K562 (cell line): ENCODE measurements at regions not wholly inside any gene's neighbourhood (a gene's known extent, or its start where the extent isn't known, plus 50 kb on each side); places are given as distances from the start of the nearest gene placed in this dataset.

Source experiments
- ATAC-seq: fragments of 200-7000 bp; cut with Tn5 transposase; 3 replicates; pipeline ENCODE4 v1.9.1; 2020; ENCODE audit warnings: moderate library complexity
- BruUV-seq: library from RNA; stranded (reverse); fragments of 400-500 nt; replicated peaks from 2 replicates; lab custom pipeline; 2021; lab: Mats Ljungman, UMichigan
- CTCF ChIA-PET: fragments of 300-600 bp; formaldehyde crosslinking; extraction: SDS; loops from one replicate; lab custom pipeline; 2021; ENCODE audit warnings: low intra/inter-chr PET ratio; lab: Yijun Ruan, JAX
- POLR2A ChIA-PET: fragments of 300-600, 350-650 bp; sonication (Branson Sonifier 250); formaldehyde crosslinking; extraction: SDS; loops from one replicate; lab custom pipeline; 2021; ENCODE audit warnings: antibody characterized with exemption, inconsistent platforms; lab: Yijun Ruan, JAX
- DNase-seq, 4 experiments: peaks; one replicate each; pipeline versions ENCODE4 v3.0.0 to v3.0.0-alpha.2; 2011 to 2018; ENCODE audit warnings: low spot score in 3 of 4, mixed read lengths in 3 of 4; ENCODE audit errors: extremely low read depth in 1 of 4
- FAIRE-seq: peaks from 2 replicates; lab custom pipeline; 2011; peaks lifted over from hg19 to GRCh38; lab: Jason Lieb, UNC
- H2AFZ ChIP-seq: 2 replicates; pipeline ENCODE4 v1.6.0; 2011; ENCODE audit warnings: low read depth, low read length, control low read depth, inconsistent platforms
- H3K27ac ChIP-seq: fragments of 200-600 bp; 3 replicates; pipeline ENCODE4 v1.8.0; 2011; ENCODE audit warnings: low read depth, mild to moderate bottlenecking, control low read depth, inconsistent platforms, low read length, moderate library complexity, mixed read lengths; ENCODE audit errors: extremely low read depth
- H3K27me3 ChIP-seq, 2 experiments: fragments of 300-600 bp in 1 of 2; 2 replicates in 1 of 2; 3 replicates in 1 of 2; pipeline versions ENCODE4 v1.6.0 to v1.8.0; 2011; ENCODE audit warnings: inconsistent platforms in 2 of 2, low read length in 2 of 2, mild to moderate bottlenecking in 1 of 2, mixed read lengths in 1 of 2, moderate library complexity in 1 of 2; ENCODE audit not compliant: control insufficient read depth in 2 of 2, insufficient read depth in 2 of 2
- H3K36me3 ChIP-seq: fragments of 300-600 bp; 3 replicates; pipeline ENCODE4 v1.8.0; 2011; ENCODE audit warnings: mild to moderate bottlenecking, low read length, inconsistent platforms; ENCODE audit not compliant: control insufficient read depth, insufficient read depth
- H3K4me1 ChIP-seq, 2 experiments: fragments of 200-600 bp in 1 of 2; replicated peaks in 1 of 2; 2 replicates in 1 of 2; 3 replicates in 1 of 2; pipeline versions ENCODE4 v1.5.1 to v1.8.0; 2011; ENCODE audit warnings: inconsistent platforms in 2 of 2, low read length in 2 of 2, mild to moderate bottlenecking in 1 of 2, mixed read lengths in 1 of 2, moderate library complexity in 1 of 2; ENCODE audit not compliant: control insufficient read depth in 2 of 2, insufficient read depth in 2 of 2
- H3K4me2 ChIP-seq: 2 replicates; pipeline ENCODE4 v1.6.1; 2011; ENCODE audit warnings: low read length, control low read depth, inconsistent platforms, mixed read lengths; ENCODE audit not compliant: insufficient read depth
- H3K4me3 ChIP-seq: fragments of 200-600 bp; sonication (generic), shearing (Covaris generic); 2 replicates; pipeline ENCODE4 v1.5.1; 2016; ENCODE audit warnings: control low read depth, inconsistent platforms
- H3K79me2 ChIP-seq: fragments of 200-600 bp; 3 replicates; pipeline ENCODE4 v1.8.0; 2011; ENCODE audit warnings: low read length, inconsistent platforms; ENCODE audit not compliant: control insufficient read depth, insufficient read depth
- H3K9ac ChIP-seq, 2 experiments: 2 replicates each; pipeline versions ENCODE4 v1.6.0 to v1.6.1; 2011; ENCODE audit warnings: low read depth in 2 of 2, low read length in 2 of 2, control low read depth in 1 of 2, inconsistent platforms in 1 of 2, mild to moderate bottlenecking in 1 of 2, mixed read lengths in 1 of 2; ENCODE audit not compliant: insufficient read depth in 1 of 2
- H3K9me1 ChIP-seq: one replicate; pipeline ENCODE4 v1.6.0; 2011; ENCODE audit warnings: inconsistent platforms, mild to moderate bottlenecking, low read length, moderate library complexity; ENCODE audit not compliant: control insufficient read depth, insufficient read depth
- H3K9me3 ChIP-seq: replicated peaks from 2 replicates; pipeline ENCODE4 v1.5.1; 2011; ENCODE audit warnings: low read depth, low read length, inconsistent platforms; ENCODE audit not compliant: control insufficient read depth, insufficient read depth
- H4K20me1 ChIP-seq: replicated peaks from 2 replicates; pipeline ENCODE4 v1.6.1; 2011; ENCODE audit warnings: low read length, inconsistent platforms, mixed read lengths; ENCODE audit not compliant: control insufficient read depth, insufficient read depth
- EHMT2 ChIP-seq: fragments of 450-650 bp; IDR thresholded peaks from 2 replicates; pipeline ENCODE4 v1.6.1; 2018; ENCODE audit warnings: antibody characterized with exemption
- HNRNPH1 ChIP-seq: fragments of 200-400 bp; formaldehyde crosslinking; optimal IDR thresholded peaks from 2 replicates; pipeline ENCODE3; 2017; ENCODE audit warnings: low read depth, mild to moderate bottlenecking, low read length, moderate library complexity
- JUNB ChIP-seq: fragments of 450-650 bp; formaldehyde crosslinking; conservative IDR thresholded peaks from 2 replicates; pipeline ENCODE4 v1.4.0; 2020; ENCODE audit warnings: mild to moderate bottlenecking
- MYBL2 ChIP-seq, 2 experiments: fragments of 450-650 bp in 1 of 2; sonication (generic) in 1 of 2; formaldehyde crosslinking in 1 of 2; IDR thresholded peaks; 2 replicates each; pipeline versions ENCODE4 v1.6.1 to v1.8.1; 2017 to 2022; ENCODE audit warnings: borderline replicate concordance in 1 of 2, inconsistent platforms in 1 of 2, low read depth in 1 of 2, mild to moderate bottlenecking in 1 of 2, missing genetic modification reagents in 1 of 2, moderate library complexity in 1 of 2
- PYGO2 ChIP-seq: fragments of 450-650 bp; IDR thresholded peaks from 2 replicates; pipeline ENCODE4 v1.6.1; 2016; ENCODE audit warnings: mild to moderate bottlenecking, missing genetic modification characterization, moderate library complexity, missing compliant biosample characterization
- RHOXF2B ChIP-seq: fragments of 250-450 bp; sonication (Bioruptor Pico); conservative IDR thresholded peaks from 2 replicates; pipeline ENCODE4 v1.5.1; 2021
- SIN3B ChIP-seq: fragments of 450-650 bp; IDR thresholded peaks from 2 replicates; pipeline ENCODE4 v1.6.1; 2017; ENCODE audit warnings: low read depth, mild to moderate bottlenecking, moderate library complexity
- SMAD1 ChIP-seq: fragments of 150-350 bp; IDR thresholded peaks from 2 replicates; pipeline ENCODE4 v1.6.1; 2014; ENCODE audit warnings: low read length, low read depth; ENCODE audit not compliant: partially characterized antibody
- TCF3 ChIP-seq: sonication (generic); formaldehyde crosslinking; IDR thresholded peaks from 2 replicates; pipeline ENCODE4 v1.4.0; 2020; ENCODE audit warnings: mild to moderate bottlenecking, missing genetic modification reagents
- XRCC3 ChIP-seq: fragments of 450-650 bp; IDR thresholded peaks from 2 replicates; pipeline ENCODE4 v1.6.1; 2017; ENCODE audit warnings: mild to moderate bottlenecking, moderate library complexity
- ZBTB7A ChIP-seq: IDR thresholded peaks from 2 replicates; pipeline ENCODE4 v1.6.1; 2011; ENCODE audit warnings: low read depth, mild to moderate bottlenecking, low read length, moderate library complexity, borderline replicate concordance; ENCODE audit not compliant: control insufficient read depth
- ZFPM2 ChIP-seq: fragments of 250-450 bp; sonication (Bioruptor Pico); IDR thresholded peaks from 2 replicates; pipeline ENCODE4 v1.5.1; 2022; ENCODE audit warnings: mild to moderate bottlenecking
- ZNF232 ChIP-seq: sonication (generic); formaldehyde crosslinking; IDR thresholded peaks from 2 replicates; pipeline ENCODE4 v1.8.0; 2022; ENCODE audit warnings: mild to moderate bottlenecking, missing genetic modification reagents
- ZNF253 ChIP-seq: fragments of 250-450 bp; sonication (Bioruptor Pico); conservative IDR thresholded peaks from 2 replicates; pipeline ENCODE4 v1.6.1; 2021; ENCODE audit warnings: mild to moderate bottlenecking
- ZNF274 ChIP-seq: IDR thresholded peaks from 2 replicates; pipeline ENCODE4 v1.6.1; 2011; ENCODE audit warnings: low read depth, mild to moderate bottlenecking, low read length, moderate library complexity, borderline replicate concordance
- WGBS: fragments of 100-300 bp; shearing (Covaris generic); methylation state at CpG from one replicate; pipeline ENCODE4 v1.1.6; 2016; ENCODE audit warnings: low coverage, mixed read lengths; ENCODE audit not compliant: insufficient coverage; ENCODE audit errors: missing lambda C conversion rate; 5-methylcytosine and 5-hydroxymethylcytosine counted together
- in situ Hi-C: fragments of 300-500 bp; cut with MboI; formaldehyde crosslinking; loops from 4 replicates; pipeline ENCODE4 v1.15.0; 2018; ENCODE audit warnings: inconsistent platforms, mixed read lengths
- intact Hi-C: fragments of 100-400 bp; cut with micrococcal nuclease; formaldehyde crosslinking; loops from 2 replicates; pipeline ENCODE4 v1.14.2; 2022
- TF ChIP-seq, protein P1 (sequence below): fragments of 250-450 bp; sonication (Bioruptor Pico); IDR thresholded peaks from 2 replicates; pipeline ENCODE4 v1.5.0; 2020; ENCODE audit warnings: mild to moderate bottlenecking
- TF ChIP-seq, protein P2 (sequence below): fragments of 450-650 bp; conservative IDR thresholded peaks from 2 replicates; pipeline ENCODE4 v1.6.1; 2016; ENCODE audit warnings: missing genetic modification characterization, low read depth, mild to moderate bottlenecking, missing compliant biosample characterization, moderate library complexity
- TF ChIP-seq, protein P3 (sequence below): fragments of 250-450 bp; sonication (Bioruptor Pico); IDR thresholded peaks from 2 replicates; pipeline ENCODE4 v1.8.0; 2021; ENCODE audit warnings: moderate library complexity, mild to moderate bottlenecking, inconsistent platforms
- TF ChIP-seq, protein P4 (sequence below): sonication (generic); IDR thresholded peaks from 2 replicates; pipeline ENCODE4 v1.6.1; 2016
- TF ChIP-seq, protein P5 (sequence below), 2 experiments: fragments of 450-650 bp in 1 of 2; sonication (generic) in 1 of 2; formaldehyde crosslinking in 1 of 2; IDR thresholded peaks in 1 of 2; conservative IDR thresholded peaks in 1 of 2; 2 replicates each; pipeline versions ENCODE4 v1.6.1 to v1.8.1; 2016 to 2023; ENCODE audit warnings: mild to moderate bottlenecking in 2 of 2, moderate library complexity in 2 of 2, inconsistent platforms in 1 of 2, missing genetic modification reagents in 1 of 2

DNA sequence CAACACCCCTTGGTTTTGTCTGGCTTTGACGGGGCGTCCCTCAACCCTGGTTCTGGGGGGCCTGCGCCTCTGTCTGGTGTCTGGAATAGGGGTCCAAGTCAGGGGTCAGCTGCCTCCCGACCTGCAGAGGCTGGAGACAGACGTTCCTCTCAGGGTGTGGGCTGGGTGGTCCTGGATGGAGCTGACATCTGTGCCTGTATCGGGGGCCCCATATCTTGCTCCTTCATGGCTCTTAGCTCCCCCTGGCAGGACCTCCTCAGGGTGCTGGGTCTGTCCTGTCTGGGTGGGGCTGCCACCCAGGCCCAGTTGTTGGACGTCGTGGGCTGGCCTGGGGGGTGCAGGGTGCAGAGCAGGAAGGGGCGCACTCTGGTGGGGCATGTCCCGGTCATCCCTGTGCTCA lies 374.8 kb downstream of the TMEM121 start:
- H3K4me1 ChIP-seq = no peaks in the 10 kb centered on the region
- H3K79me2 ChIP-seq = no peaks in the 10 kb centered on the region
- BruUV-seq = no TSS peak
- ChIA-PET POLR2A (no interaction called here), CTCF (no interaction called here)
- 0% methylated on average over 3 of the region's 10 CpGs for WGBS
- FAIRE-seq = no peak
- H3K9ac ChIP-seq = no peak overlapping the region
- in situ Hi-C loops = no loop called here
- no peaks in the 10 kb centered on the region for H3K36me3 ChIP-seq
- H3K9me3 ChIP-seq = no peaks in the 10 kb centered on the region
- no peak overlapping the region for H2AFZ ChIP-seq
- intact Hi-C loops = no loop called here
- H3K27ac ChIP-seq = no peak overlapping the region
- no peaks in the 10 kb centered on the region for H4K20me1 ChIP-seq
- H3K9me1 ChIP-seq = no peaks in the 10 kb centered on the region
- H3K27me3 ChIP-seq = no peaks in the 10 kb centered on the region
- no peak overlapping the region for H3K4me3 ChIP-seq
- ATAC-seq = no peak
- TF ChIP-seq MYBL2 (IDR thresholded peaks at IDR 0.05; ENCODE audit: low read depth) = no peak
- TF ChIP-seq MYBL2 (CRISPR knock-in tag; IDR thresholded peaks at IDR 0.05; ENCODE audit: borderline replicate concordance) = no peak
- TF ChIP-seq RHOXF2B (CRISPR knock-in tag) = no peak
- TF ChIP-seq ZBTB7A = no peak
- TF ChIP-seq, protein P1, sequence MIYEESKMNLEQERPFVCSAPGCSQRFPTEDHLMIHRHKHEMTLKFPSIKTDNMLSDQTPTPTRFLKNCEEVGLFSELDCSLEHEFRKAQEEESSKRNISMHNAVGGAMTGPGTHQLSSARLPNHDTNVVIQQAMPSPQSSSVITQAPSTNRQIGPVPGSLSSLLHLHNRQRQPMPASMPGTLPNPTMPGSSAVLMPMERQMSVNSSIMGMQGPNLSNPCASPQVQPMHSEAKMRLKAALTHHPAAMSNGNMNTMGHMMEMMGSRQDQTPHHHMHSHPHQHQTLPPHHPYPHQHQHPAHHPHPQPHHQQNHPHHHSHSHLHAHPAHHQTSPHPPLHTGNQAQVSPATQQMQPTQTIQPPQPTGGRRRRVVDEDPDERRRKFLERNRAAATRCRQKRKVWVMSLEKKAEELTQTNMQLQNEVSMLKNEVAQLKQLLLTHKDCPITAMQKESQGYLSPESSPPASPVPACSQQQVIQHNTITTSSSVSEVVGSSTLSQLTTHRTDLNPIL (CRISPR knock-in tag) = no peak
- no peak for TF ChIP-seq SIN3B
- no peak for TF ChIP-seq SMAD1
- no peak for TF ChIP-seq ZNF274
- TF ChIP-seq, protein P2, sequence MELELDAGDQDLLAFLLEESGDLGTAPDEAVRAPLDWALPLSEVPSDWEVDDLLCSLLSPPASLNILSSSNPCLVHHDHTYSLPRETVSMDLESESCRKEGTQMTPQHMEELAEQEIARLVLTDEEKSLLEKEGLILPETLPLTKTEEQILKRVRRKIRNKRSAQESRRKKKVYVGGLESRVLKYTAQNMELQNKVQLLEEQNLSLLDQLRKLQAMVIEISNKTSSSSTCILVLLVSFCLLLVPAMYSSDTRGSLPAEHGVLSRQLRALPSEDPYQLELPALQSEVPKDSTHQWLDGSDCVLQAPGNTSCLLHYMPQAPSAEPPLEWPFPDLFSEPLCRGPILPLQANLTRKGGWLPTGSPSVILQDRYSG (tag) = no peak
- TF ChIP-seq, protein P3, sequence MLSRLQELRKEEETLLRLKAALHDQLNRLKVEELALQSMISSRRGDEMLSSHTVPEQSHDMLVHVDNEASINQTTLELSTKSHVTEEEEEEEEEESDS (CRISPR knock-in tag) = no peak
- TF ChIP-seq, protein P4, sequence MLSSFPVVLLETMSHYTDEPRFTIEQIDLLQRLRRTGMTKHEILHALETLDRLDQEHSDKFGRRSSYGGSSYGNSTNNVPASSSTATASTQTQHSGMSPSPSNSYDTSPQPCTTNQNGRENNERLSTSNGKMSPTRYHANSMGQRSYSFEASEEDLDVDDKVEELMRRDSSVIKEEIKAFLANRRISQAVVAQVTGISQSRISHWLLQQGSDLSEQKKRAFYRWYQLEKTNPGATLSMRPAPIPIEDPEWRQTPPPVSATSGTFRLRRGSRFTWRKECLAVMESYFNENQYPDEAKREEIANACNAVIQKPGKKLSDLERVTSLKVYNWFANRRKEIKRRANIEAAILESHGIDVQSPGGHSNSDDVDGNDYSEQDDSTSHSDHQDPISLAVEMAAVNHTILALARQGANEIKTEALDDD = no peak
- no peak for TF ChIP-seq PYGO2
- TF ChIP-seq ZFPM2 (CRISPR knock-in tag) = no peak
- no peak for TF ChIP-seq JUNB (CRISPR knock-in tag)
- TF ChIP-seq, protein P5, sequence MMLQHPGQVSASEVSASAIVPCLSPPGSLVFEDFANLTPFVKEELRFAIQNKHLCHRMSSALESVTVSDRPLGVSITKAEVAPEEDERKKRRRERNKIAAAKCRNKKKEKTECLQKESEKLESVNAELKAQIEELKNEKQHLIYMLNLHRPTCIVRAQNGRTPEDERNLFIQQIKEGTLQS (IDR thresholded peaks at IDR 0.05) = no peak
- TF ChIP-seq, protein P5 (CRISPR knock-in tag; conservative IDR thresholded peaks at IDR 0.05) = no peak
- no peak for TF ChIP-seq EHMT2
- TF ChIP-seq TCF3 (CRISPR knock-in tag) = no peak
- TF ChIP-seq ZNF232 = no peak
- no peak for TF ChIP-seq XRCC3
- TF ChIP-seq HNRNPH1 = no peak
- no peak for TF ChIP-seq ZNF253
- H3K4me2 ChIP-seq = no peak overlapping the region
- peak in 3 of 4 experiments; percentile 1 for DNase-seq
